ENCODE measurements at regions not wholly inside any gene's neighbourhood (a gene's known extent, or its start where the extent isn't known, plus 50 kb on each side); places are given as distances from the start of the nearest gene placed in this dataset.
"Not testable (repeated sequence)": the region's sequence is repeated elsewhere in the genome, so short reads cannot be mapped to it uniquely, and the experiment has no call there.

DNA sequence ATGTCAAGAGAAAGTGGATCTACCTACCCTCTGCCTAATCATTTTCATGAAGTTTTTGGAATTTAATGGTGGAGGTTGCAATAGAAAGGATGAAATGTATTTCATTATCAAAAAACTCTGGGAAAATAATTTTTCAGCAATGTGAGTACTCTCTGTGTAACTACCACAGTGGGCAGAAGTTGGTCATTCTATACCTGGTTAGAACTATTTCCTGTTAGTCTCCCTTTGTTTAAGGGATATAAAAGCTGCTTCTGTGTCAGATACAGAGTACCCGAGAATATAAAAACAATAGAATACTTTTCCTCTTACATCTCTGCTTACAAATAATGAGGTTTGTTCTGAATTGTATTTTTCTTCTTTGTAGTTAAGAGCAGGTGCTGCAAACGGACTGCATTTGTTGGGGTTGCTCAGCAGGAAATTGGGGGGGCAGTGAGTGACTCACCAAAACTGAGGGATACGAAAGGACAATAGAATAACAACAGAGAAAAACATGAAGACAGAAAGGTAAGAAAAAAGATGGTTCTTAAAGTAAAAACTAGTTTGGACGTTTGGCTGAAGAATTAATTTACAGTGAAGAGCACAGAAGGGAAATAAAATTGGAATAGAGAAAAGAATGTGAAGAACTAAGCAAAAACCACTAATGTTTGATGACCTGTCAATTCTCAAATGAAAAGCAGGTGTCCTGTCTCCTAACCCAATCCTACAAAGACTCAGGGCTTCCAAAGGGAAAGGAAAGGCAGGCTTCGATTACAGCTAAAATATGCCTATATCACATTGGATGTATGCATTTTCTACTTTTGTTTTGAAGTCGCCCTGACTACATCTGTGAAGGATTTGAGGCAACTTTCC lies 703.1 kb downstream of the RFPL4B start:
- DNase-seq, result no peak

DNA sequence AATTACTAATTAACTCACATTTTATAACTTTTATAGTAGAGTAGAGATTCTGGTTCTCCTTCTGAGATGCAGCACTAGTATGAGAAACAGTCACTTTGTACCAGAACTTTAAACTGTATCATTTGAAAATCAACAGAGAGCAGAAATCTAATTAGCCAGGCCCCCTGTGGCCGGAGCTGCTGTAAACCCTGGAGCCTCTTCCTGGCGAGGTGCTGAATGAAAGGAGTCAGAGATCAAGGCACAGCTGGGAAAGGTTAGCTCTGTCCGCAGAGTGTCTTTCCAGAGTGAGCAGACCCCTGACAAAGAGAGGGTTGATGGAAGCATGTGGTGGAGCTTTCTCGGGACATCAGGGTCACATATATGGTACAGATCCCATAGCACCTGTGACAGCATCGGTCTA lies 703.8 kb downstream of the RFPL4B start:
- DNase-seq, result no peak

DNA sequence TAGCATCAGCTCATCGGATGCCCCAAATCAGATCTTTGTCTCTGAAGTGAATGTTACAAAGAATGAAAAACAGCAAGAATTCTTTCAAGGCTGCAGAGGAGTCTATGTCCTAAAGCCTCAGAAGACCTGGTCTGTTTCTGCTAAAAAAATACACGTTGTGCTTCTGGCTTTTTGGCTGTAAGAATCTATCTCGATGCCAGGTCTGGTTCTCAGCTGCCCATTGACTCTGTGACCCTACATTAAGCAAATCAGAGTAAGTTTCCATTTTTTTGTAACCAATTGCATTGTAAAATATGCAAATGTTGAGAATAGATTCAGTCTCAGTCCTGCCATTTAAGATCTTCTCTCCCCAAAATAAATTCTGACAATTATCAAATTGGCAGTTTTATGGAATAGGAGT lies 705.4 kb downstream of the RFPL4B start:
- no peak for DNase-seq

DNA sequence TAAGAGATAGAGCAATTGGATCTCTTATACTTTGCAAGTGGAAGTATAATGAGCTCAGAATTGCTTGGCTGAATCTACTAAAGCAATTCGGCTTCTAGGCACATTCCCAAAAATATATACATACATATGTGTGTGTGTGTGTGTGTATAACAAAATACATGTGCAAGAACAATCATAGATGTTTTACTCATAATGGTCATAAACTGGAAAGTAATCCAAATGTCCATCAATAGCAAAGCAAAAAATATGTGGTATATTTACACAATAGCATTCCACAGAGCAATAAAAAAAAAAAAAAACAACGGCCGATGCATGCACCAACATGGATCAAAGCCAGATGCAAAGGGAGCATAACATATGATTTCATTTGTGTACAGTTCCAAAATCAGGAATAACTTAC lies 707.9 kb downstream of the RFPL4B start:
- DNase-seq, result no peak

DNA sequence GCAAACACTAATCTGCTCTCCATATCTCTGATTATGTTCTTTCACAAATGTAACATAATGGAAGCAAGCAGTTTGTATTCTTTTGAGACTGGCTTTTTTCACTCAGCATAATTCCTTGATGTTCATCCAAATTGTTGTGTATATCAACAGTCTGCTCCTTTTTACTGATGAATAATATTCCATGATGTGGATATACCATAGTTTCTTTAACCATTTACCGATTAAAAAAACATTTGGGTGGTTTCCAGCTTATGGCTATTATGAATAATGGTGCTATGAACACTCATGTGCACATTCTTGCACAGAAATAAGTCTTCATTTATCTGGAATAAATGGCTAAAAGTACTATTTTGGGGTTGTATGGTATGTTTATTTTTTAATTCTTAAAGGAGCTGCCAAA lies 708.9 kb downstream of the RFPL4B start:
- no peak for DNase-seq

DNA sequence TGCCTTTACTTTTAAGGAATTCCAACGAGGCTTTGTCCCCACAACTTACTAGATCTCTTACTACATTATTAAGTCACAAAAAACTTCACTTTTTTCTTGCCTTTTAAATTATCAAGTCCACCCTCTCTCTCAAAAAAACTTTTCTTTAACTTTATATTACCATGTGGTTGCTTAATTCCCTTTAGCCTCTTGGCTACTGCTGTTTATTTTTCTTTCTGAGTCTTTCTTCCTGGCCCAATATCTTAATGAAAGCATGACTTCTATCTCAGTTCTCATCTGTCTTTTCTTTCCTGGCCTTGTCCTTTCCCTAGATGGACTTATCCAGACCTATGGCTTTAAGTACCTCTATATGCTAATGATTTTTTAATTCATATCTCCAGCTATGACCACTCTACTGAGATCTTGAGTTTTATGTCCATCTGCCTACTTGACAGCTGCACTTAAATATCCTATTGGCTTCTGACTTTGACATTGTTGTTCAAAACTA lies 710.5 kb downstream of the RFPL4B start:
- DNase-seq, result no peak

DNA sequence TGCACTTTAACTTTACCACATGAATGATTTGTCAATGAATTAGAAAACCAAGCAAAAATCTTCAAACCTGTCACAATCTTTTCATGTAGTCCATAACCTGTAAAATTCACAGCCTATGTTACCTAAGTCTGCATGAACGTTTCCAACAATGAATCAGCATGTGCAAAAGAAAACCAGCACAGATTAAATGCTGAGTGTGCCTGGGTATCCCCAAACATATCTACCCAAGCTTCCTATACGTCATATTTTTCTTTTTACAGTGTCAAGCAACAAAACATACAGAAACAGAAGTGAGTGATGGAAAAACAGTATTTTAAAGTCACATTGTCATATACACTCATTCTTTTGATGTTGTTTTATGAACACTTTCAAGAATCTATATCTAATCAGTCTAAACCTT lies 713.5 kb downstream of the RFPL4B start:
- no peak for DNase-seq

DNA sequence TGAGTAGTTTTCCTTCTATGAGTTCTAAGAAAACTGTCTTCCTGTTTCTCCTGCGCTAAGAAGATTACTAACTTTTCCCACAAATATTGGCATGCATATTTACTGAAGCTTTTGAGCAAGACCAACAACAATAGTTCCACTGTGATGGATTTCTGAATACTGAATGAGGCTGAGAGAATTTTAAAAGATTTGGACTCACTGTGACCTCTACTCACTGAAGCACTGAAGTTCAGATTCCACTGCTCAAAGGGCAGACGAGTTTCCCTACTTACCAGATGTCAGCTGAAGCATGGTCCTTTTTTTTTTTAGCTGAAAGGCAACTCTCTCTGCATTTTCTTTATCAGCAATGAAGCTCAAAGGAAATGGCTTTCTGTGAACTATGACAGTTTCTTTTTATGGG lies 718.5 kb downstream of the RFPL4B start:
- DNase-seq, result peak; percentile 14

DNA sequence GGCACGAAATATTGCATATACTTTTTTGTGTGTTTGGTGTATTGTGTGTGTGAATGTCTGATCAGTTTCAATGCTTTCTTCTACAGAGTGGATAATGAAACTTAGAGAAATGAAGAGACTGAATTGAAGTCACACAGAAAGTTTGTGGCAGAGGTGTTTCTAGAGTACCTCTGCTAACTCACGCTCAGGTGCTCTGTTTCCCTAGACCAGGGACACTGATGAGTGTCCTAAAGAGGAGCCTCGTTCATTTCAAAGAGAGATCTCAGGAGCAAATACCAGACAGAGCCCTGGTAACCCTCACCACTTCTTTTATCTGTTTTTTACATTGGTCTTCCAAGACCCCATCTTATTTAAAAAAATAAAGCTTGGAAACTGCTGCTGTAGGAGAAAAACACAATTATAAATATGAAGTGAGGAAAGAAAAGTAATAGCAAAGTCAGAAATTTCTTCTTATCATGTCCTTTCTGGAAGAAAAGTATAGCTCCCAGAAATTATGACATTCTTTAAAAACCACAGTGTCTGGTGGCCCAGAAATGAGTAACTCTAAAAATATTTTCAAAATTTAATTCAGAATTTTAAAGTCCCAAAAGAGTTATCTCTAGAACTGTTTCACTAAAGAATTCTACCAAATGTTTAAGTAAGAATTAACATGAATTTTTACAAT lies 720.6 kb downstream of the RFPL4B start:
- no peak for DNase-seq

DNA sequence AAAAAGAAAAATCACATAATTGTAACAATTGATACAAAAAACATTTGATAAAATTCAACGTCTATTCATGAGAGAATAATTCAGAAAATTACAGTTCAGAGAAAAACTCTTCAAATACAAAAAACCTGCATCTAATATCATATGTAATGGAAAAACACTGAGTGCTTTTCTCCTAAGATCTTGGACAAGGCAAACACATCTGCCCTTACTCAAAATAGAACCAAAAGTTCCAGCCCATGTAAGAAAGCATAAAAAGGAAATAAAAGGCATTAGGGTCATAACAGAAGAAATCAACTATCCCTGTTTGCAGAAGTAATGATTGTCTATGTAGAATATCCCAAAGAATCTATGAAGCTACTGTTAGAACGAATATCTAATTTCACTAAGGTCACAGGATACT lies 721.4 kb downstream of the RFPL4B start:
- no peak for DNase-seq

DNA sequence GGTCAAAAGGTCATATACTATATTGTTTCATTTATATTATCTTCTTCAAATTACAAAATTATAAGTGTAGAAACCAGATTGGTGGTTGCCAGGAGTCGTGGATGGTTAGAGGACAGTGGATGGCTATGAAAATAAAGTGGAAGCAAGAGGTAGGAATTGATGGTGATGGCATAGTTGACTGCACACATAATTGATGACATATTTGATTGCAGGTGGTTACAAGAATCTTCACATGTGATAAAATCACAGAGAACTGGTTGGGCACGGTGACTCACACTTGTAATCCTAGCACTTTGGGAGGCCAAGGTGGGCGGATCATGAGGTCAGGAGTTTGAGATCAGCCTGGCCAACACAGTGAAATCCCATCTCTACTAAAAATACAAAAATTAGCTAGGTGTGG lies 723.6 kb downstream of the RFPL4B start:
- DNase-seq, result not testable (repeated sequence)

DNA sequence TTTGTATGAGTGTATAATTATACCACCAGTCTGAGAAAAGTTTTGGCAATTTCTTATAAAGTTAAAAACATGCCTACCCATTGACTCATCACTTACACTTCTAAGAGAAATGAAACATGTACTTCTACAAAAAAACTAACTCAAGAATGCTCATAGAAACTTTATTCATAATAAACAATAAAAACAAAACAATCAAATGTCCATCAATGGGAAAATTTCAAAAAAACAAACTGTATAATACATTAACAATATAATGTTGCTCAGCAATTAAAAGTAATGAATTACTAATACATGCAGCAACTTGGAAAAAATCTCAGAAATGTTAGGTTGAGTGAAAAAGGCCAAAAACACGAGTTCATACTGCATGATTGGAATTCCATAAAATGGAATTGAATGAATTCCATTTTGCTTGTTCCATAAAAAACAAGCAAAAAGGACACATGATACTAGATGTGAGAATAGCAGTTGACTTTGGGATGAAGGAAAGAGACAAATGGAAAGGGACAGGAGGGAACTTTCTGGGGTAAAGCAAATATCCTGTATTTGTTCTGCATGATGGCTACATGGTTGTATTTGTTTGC lies 726.6 kb downstream of the RFPL4B start:
- no peak for DNase-seq

DNA sequence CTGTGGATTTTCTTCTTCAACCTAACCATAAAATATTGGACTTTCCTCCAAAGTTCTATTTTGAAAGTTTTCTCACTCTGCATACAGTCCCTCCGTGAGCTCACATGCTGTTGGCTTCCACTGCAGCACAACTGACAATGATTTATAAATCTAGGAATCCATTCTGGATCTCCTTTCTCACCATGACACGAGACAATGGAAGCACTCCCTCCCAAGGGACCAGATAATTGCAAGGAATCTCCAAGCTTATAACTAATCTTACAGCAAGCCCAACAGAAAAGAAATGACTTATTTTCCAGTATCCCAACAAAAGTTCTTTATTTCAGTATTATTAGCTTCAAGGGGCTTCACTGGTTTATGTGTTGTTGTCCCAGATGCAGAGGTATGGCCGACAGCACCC lies 729.0 kb downstream of the RFPL4B start:
- no peak for DNase-seq

DNA sequence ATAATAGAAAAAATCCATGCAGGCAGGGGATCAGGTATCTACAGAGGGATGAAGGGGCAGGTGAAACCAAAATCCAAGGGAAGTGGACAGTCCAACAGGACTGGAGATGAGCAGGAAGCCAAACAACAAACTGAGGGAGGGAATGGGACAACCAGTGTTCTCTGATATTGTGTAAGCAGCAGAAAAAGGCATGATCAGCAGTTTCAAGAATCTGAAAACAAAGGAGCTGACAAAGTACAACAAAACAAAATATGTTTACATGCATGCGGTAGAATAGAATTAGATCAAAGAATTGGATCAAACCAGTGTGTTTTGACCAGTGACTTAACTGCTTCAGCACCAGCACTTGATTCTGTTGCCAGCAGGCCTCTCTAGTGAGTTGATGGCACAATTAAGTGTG lies 729.7 kb downstream of the RFPL4B start:
- DNase-seq, result no peak

DNA sequence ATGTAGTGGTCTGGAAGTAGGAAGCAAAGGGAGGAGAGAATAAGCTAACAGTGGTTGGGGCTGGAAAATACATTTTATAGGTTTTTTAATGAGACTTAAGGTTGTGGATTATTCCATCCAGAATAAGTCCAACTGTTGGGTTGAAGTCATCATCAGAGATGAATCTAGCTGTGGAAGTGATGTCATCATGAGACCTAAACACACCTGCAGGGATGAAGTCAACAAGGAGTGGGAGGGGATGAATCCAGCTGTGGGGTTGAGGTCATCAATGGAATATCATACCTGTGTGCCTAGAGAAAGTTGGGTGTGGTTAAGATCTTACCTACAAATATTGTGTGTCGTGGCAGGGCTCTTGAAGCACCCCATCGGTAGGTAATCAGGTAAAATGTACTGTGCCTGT lies 730.7 kb downstream of the RFPL4B start:
- DNase-seq, result no peak

DNA sequence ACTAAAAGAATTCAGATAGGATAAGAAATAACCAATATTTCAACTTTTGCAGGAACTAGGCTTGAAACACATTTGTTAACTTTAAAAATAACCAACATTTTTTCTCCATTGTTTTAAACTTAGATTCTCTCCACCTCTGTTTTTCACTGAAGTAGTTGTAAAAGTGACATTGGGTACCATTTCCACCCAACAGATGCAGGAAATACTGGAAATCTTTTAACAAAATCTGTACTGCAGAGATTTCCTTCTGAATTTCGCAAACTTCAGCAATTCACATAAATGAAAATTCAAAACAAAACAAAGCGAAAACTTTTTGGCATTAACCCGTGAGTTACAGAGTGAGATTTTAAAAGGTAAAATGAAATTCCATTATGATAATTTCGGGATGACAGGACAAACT lies 731.7 kb downstream of the RFPL4B start:
- no peak for DNase-seq

DNA sequence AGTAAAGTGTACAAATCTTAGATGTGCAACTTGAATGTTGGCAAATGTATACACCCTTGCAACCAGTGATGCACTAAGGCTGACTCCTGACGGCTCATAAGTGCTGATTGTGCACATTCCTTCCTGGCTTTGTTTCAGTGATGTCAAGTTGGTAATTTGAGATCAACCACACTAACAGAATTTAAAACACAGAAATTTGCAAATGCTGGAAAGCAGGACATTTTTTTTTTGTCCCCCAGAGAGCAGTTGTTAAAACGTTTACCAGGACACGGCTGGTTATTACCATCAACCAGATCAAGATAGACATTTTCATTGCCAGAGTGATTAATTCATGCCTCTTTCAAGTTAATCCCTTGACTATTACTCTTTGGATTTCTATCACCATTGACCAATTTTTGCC lies 735.6 kb downstream of the RFPL4B start:
- DNase-seq, result no peak

DNA sequence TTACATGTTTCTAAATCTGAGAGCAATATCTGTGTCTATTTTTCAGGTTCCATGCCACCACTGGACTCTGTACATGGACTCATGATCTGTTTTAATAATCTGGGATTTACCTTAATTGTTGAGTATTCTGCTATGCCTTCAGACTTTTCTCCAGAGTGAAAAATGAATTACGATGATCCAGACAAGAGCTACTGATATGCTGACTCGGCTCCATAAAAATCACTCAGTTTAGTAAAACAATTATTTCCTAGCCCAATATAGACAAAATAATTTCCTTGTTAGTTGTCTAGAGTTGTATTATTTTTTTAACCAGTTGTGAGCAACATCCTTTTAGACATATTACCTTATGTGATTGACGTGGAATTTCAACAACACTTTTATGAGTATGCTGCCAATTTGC lies 736.8 kb downstream of the RFPL4B start:
- no peak for DNase-seq

DNA sequence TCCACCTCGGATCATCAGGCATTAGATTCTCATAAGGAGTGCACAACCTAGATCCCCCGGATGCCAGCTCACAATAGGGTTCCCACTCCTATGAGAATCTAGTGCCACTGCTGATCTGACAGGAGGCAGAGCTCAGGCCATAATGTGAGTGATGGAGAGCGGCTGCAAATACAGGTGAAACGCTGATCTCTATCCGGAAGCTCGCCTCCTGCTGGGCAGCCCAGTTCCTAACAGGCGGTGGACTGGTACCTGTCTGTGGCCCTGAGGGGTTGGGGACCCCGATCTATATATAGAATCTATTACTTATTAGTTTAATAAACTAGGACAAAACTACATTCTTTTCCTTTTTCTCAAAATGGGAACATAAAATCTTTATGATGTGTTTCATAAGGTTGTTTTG lies 741.9 kb downstream of the RFPL4B start:
- DNase-seq, result no peak

DNA sequence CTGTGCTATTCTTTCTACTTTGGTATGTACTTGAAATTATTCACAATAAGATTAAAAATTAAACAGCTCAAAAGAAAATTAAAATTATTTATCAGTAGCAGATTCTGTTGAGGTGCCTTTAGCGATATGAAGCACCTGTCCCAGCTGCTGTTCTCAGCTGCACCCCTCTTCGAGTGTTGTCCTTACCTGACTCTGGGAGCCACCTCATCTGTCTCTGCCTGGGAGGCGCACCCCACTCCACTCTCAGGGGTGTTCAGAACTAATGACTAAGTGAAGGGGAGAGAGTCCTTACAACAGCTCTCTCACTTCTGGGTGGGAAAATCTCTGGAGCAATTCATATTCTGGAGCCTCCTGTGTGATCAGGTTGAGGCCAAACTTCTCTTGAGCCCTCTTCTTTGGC lies 745.7 kb downstream of the RFPL4B start:
- no peak for DNase-seq

DNA sequence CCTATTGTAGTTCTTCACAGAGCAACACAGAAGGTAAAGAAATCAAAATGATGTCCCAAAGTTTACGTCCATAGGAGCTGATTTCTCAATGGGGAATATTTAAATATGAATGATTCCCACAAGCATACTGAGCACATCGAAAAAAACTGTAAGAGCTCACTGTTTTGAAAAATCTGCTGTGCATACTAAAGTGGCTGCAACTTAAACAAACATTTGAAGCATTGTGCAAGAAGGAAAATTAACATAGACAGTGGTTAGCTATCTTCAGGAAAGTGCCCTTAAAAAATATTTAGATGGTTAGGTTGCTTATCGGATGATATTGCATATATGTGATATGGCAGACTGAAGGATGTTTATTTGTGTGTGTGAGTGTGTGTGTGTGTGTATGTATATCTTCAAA lies 747.6 kb downstream of the RFPL4B start:
- DNase-seq, result no peak

DNA sequence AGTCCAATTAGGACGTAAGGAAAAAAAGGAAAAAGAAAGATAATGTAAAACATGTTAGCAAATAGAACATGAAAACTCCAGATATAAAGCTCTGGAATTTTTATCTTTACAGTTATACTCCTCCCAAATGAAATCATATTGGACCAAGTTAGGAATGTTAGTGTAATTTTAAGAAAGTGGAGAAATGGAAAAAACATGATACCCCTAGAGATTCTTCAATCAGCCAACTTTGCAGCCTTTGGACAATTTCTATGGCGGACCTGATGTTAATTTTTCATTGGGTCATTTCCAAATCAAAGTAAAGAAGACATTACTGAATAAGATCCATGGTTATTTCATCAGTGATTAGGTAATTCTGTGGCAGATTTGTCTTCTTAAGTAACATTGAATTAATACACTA lies 748.7 kb downstream of the RFPL4B start:
- no peak for DNase-seq

DNA sequence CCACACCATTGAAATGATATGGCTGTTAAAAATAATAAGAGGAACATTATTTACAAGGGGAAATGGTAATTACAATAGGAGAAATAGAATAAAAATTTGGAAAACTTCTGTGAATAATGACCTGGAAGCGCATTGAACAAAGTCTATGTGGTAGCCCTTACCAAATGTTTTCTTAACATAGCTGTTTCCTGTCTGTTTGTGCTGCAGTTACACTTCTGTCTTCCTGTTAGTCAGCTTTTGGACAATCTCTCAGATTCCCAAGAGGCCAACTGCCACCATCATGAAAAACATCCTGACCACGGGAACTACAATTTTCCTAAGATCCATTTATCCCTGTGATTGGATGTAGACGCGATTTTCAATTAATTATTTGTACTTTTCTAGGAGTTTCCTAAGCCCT lies 754.4 kb upstream of the MARCKS start:
- DNase-seq, result no peak
